Stimulated activated CD4-positive, alpha-beta T cell treated with anti-CD3 and anti-CD28 coated beads, Interleukin-4, amount 100 ng/mL, for 1 hour (primary cell): ENCODE measurements at regions not wholly inside any gene's neighbourhood (a gene's known extent, or its start where the extent isn't known, plus 50 kb on each side); places are given as distances from the start of the nearest gene placed in this dataset.

Experiments
- DNase-seq: peaks from one replicate; pipeline ENCODE4 v3.0.0-alpha.2; 2020

DNA sequence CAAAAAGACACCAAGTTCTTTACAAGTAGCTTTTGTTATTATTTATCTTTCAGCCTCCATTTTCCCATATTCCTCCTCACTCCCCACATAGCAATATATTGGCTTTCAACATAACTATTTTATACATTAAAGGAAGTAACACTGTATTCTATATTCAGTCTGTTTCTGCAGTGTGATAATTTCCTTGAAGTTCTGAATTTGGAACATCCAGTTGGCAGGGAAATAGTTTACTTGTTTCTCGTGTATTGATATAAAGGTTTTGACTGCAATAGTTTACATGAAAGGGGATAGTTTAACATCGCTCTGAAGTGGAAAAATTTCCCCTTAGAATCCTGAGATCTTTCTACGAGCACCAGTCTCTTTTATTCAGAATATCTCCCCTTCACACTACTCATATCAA is 341.5 kb upstream of the ANO3 start:
- no peak for DNase-seq

DNA sequence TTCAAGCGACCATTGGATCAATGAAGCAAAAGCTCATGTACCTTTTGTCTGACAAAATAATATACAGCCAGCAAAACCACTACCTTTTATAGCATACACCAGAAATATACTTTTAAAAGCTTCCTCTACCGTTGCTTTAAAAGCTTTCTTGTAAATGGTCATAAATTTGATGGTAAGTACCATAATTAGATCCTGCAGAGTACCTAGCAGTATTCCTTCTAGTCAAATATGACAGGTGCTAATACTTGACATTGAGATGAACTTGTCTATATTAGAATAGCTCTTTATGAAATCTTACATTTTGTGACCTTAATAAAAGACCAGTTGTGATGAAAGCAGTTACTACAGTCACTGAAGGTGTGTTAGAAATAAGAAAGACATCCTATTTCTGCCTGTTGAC is 340.5 kb upstream of the ANO3 start:
- DNase-seq = no peak

GRCh38 chr11:25992294-25992693 is 339.6 kb upstream of the ANO3 start:
- DNase-seq = no peak

DNA sequence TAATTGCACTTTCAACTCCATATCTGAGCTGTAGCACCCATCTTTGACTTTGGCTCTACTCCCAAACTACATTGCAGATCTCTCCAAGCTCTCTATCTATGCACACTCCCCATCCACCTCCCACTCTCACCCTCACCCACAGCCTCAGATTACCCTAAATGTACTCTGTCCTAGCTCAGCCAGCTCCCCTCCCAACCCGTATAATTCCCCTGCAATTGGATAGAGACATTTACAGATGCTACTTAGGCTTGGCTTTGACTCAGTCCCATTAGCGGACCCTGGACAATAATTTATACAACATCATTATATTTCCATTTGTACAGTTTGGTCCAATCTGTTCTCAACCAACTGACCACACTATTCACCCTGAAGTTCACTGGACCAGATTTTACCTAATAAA is 338.9 kb upstream of the ANO3 start:
- no peak for DNase-seq

- DNase-seq = no peak
Measured at GRCh38 chr11:26011474-26011873, 320.5 kb upstream of the ANO3 start.

- DNase-seq = no peak
Measured at GRCh38 chr11:26014456-26015115, 317.3 kb upstream of the ANO3 start.

DNA sequence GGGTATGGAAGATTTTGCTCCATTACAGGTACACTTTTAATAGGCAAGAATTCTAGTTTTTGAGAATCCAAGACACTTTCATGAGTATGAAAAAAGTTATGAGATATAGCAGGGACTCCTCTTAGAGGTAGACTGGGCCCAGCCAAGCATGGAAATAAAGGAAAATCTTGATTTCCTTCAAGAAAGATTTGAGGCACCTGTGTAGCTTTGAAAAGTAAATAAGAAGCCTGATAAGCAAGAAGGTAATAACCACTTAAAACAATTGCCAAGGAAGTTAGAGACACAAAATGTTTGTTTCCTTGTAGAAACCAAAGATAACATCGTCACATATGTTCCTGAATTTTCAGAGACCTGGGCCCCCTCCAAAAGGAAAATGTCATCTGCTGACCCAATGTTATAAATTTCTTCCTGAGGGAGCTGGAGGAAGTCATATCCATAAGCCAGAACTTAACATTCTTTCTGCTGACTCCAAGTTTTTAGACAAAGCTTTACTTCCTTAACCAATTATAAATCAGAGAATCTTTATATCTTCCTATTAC is 314.5 kb upstream of the ANO3 start:
- no peak for DNase-seq

- DNase-seq = no peak
Measured at GRCh38 chr11:26017903-26018302, 314.0 kb upstream of the ANO3 start.

DNA sequence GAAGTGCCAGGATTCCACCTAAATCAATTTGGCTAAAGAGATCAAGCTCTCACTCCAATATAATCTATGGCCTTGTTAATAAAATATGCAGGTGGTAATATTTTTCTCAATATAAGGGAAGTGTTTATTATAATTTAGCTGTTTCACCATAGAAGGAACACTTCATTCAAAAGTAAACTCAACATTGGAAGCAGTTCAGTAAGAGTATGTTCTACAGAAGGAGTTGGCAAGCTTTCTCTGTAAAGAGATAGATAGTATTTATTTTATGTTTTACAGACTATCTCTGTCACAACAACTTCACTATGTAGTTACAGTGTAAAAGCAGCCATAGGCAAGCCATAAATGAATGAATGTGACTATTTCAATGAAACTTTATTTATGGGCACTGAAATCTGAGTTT is 313.6 kb upstream of the ANO3 start:
- DNase-seq = no peak

GRCh38 chr11:26019386-26019785 is 312.5 kb upstream of the ANO3 start:
- no peak for DNase-seq

- DNase-seq = no peak
Measured at GRCh38 chr11:26021017-26021416, 310.9 kb upstream of the ANO3 start.

GRCh38 chr11:26023057-26023456 is 308.9 kb upstream of the ANO3 start:
- no peak for DNase-seq

GRCh38 chr11:26025676-26026075 is 306.3 kb upstream of the ANO3 start:
- no peak for DNase-seq

GRCh38 chr11:26026078-26026477 is 305.9 kb upstream of the ANO3 start:
- no peak for DNase-seq

DNA sequence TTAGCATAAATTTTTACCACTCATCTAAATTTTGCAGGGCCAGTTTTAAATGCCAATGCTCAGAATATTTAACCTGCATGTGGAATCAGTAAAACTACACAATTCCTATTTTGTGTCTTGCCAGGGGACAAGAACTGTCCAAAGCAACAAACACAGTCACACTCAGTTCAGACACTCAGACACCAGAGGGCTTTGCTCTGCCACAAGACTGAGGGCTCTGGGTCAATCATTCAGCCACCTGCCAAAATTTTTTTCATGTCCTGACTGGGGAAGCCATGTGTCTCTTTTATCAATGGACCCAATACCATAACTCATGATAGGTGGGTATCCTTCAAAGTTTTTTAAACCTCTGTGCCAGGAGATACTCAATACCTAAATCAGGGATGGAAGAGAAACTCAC is 304.0 kb upstream of the ANO3 start:
- DNase-seq = no peak

- DNase-seq = no peak
Measured at GRCh38 chr11:26028393-26028911, 303.5 kb upstream of the ANO3 start.

GRCh38 chr11:26030399-26030798 is 301.5 kb upstream of the ANO3 start:
- DNase-seq = no peak

DNA sequence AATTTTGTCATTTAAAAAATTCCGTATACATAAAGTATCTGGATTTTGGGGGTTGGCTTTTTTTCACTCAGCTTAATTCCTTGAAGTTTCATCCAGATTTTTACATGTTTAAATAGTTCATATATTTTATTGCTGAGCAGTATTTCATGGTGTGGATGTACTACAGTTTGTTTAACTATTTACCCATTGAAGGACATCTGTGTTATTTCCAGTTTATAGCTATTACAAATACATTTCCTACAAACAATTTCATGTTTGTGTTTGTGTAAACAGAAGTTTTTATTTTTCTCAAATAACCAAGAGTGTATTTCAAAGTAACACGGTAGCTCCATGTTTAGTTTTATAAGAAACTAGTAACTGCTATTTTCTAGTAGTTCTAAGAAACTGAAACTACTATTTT is 299.7 kb upstream of the ANO3 start:
- DNase-seq = no peak

DNA sequence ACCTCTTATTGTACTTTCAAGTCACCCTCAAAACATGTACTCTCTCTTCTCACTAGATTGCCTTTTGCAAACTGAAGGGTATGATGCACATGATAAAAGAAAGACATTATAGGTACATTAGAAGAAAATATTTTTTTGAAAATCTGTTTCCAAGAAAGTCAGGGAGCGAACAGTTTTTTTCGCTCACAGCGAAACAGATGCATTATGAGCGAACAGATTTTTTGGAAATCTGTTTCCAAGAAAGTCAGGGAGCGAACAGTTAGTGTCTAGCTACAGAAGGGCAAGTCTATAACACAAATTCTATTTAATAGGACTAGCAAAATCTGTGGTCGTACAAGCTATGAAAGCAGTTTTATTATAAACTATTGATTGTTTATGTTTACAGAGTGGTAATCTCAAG is 296.2 kb upstream of the ANO3 start:
- no peak for DNase-seq

GRCh38 chr11:26037716-26038115 is 294.2 kb upstream of the ANO3 start:
- no peak for DNase-seq

GRCh38 chr11:26040339-26040738 is 291.6 kb upstream of the ANO3 start:
- DNase-seq = no peak

GRCh38 chr11:26042113-26042512 is 289.8 kb upstream of the ANO3 start:
- no peak for DNase-seq

DNA sequence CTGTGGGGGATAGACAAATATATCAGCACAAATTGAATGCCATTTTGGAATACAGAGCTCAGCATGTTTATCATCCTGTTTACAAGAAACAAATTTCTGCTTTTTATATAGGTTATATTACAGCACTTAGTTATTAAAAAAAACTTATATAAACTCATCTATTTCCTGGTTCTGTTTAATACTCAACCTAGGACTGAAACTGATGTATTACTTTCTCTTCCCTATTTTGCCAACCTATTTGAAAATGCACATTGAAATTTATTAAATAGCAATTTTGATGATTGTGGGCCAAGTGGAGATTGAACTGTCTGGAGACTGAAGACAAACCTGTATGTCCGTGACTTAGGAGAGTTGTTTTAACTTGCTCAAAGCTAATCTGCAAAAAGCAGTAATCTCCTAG is 288.3 kb upstream of the ANO3 start:
- DNase-seq = no peak

DNA sequence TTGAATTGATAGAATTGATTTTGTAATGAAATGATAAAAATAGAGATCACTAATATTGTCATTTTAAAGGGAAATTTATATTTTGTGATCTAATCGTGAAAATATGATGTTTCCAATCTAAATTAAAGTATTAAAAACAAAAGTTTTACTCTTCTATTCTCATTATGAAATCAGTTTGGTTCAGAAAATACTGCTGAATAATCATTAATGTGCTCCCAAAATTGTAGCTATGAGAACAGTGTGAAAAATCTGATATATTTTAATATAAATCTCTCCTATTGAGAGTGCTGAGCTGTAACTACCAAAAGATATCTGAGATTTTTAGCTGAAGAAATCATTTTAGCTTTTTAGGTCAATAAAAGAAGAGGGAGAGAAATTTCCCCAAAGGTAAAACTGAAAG is 287.5 kb upstream of the ANO3 start:
- DNase-seq = no peak

DNA sequence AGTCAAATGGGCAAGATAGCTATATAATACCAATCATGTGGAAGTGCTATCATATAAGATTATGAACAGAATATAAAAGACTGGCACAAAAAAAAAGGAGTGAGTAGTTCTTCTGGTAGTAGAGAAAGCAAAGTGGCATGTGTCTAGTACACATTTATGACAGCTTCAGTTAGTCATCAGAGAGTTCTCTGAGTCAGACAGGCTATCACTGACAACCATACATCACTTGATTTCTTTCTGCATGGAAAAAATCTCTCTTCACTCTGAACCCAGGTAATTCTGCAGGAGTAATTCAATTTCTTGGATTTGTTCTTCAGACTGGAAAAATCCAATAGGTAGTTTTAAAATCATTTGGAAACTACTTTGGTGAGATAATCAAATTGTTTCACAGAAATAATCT is 286.8 kb upstream of the ANO3 start:
- no peak for DNase-seq
